ENCODE measurements at regions not wholly inside any gene's neighbourhood (a gene's known extent, or its start where the extent isn't known, plus 50 kb on each side); places are given as distances from the start of the nearest gene placed in this dataset.

DNA sequence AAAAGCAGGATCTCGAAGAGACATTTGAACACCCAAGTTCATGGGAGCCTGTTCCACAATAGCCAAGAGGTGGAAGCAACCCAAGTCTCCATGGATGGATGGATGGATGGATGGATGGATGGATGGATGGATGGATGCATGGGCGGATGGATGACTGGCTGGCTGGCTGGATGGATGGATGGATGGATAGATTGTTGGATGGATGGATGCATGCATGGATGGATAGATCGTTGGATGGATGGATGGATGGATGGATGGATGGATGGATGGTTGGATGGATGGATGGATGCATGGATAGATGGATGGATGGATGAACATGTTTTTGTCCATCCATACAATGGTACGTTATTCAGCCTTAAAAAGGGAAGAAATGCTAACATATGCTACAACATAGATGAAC lies 603.4 kb downstream of the BRD1 start:
- H3K4me3 ChIP-seq (ENCODE audit: low read depth in 2 of 2, low read length in 2 of 2), result no peak overlapping the region
- peaks cover 3% of the 10 kb centered on the region for H3K27me3 ChIP-seq (ENCODE audit: control insufficient read depth, insufficient read depth, low read length)
- no TSS peak for BruUV-seq (replicated peaks)
- in situ Hi-C loops (cut with HindIII; ENCODE audit: low pct_unique_long_range_greater_than_20kb, low sequenced_read_pairs), result no loop called here
- ATAC-seq, result no peak
- DNase-seq (ENCODE audit: low read depth, low spot score), result no peak
- no peaks in the 10 kb centered on the region for H3K9me3 ChIP-seq (ENCODE audit: control insufficient read depth, insufficient read depth, low read depth, low read length)
- no peak overlapping the region for H3K27ac ChIP-seq (ENCODE audit: low read length)
- H3K4me1 ChIP-seq (ENCODE audit: control insufficient read depth, insufficient read depth, low read length), result no peaks in the 10 kb centered on the region
- TF ChIP-seq CTCF (IDR thresholded peaks at IDR 0.05) (no peak), SIN3A (IDR thresholded peaks at IDR 0.05; ENCODE audit: borderline replicate concordance, insufficient read depth, low read depth, low read length) (no peak), TCF7L2 (IDR thresholded peaks at IDR 0.05; ENCODE audit: low read depth, low read length) (no peak), POLR2AphosphoS5 (IDR thresholded peaks at IDR 0.05; ENCODE audit: low read depth, low read length) (no peak)
- TF ChIP-seq, protein P1, sequence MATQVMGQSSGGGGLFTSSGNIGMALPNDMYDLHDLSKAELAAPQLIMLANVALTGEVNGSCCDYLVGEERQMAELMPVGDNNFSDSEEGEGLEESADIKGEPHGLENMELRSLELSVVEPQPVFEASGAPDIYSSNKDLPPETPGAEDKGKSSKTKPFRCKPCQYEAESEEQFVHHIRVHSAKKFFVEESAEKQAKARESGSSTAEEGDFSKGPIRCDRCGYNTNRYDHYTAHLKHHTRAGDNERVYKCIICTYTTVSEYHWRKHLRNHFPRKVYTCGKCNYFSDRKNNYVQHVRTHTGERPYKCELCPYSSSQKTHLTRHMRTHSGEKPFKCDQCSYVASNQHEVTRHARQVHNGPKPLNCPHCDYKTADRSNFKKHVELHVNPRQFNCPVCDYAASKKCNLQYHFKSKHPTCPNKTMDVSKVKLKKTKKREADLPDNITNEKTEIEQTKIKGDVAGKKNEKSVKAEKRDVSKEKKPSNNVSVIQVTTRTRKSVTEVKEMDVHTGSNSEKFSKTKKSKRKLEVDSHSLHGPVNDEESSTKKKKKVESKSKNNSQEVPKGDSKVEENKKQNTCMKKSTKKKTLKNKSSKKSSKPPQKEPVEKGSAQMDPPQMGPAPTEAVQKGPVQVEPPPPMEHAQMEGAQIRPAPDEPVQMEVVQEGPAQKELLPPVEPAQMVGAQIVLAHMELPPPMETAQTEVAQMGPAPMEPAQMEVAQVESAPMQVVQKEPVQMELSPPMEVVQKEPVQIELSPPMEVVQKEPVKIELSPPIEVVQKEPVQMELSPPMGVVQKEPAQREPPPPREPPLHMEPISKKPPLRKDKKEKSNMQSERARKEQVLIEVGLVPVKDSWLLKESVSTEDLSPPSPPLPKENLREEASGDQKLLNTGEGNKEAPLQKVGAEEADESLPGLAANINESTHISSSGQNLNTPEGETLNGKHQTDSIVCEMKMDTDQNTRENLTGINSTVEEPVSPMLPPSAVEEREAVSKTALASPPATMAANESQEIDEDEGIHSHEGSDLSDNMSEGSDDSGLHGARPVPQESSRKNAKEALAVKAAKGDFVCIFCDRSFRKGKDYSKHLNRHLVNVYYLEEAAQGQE (IDR thresholded peaks at IDR 0.05; ENCODE audit: insufficient read depth in 1 of 2, low read depth in 2 of 2, low read length in 1 of 2), result no peak
- ChIA-PET POLR2A (no interaction called here), CTCF (no interaction called here)
- H3K36me3 ChIP-seq (ENCODE audit: control insufficient read depth, insufficient read depth, low read length), result no peaks in the 10 kb centered on the region
- intact Hi-C loops (cut with micrococcal nuclease; ENCODE audit: unreplicated experiment), result no loop called here

DNA sequence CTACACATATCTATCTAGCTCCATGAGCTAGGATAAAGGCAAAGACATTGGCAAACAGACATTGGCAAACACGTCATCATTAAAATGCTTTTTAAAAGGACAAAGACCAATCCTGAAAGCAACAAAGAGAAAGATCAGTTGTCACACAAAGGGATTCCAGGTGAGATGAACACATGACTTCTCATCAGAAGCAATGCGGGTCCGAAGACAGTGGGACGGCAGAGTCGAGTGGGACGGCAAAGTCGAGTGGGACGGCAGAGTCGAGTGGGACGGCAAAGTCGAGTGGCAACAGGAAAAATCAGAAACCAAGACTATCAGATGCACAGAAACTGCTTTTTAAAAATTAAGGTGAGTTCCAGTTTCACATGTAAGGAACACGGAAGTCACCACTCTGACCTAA lies 609.5 kb downstream of the BRD1 start:
- Histone ChIP-seq H3K4me3 (ENCODE audit: low read depth in 2 of 2, low read length in 2 of 2) (no peak overlapping the region), H3K4me1 (ENCODE audit: control insufficient read depth, insufficient read depth, low read length) (no peaks in the 10 kb centered on the region), H3K9me3 (ENCODE audit: control insufficient read depth, insufficient read depth, low read depth, low read length) (peaks cover 3% of the 10 kb centered on the region; the same call in 1 of the 2 replicates), H3K27ac (ENCODE audit: low read length) (no peak overlapping the region), H3K36me3 (ENCODE audit: control insufficient read depth, insufficient read depth, low read length) (no peaks in the 10 kb centered on the region), H3K27me3 (ENCODE audit: control insufficient read depth, insufficient read depth, low read length) (no peaks in the 10 kb centered on the region; the same call in 1 of the 2 replicates)
- no peak for DNase-seq (ENCODE audit: low read depth, low spot score)
- intact Hi-C loops (cut with micrococcal nuclease; ENCODE audit: unreplicated experiment) (no loop called here), in situ Hi-C loops (cut with HindIII; ENCODE audit: low pct_unique_long_range_greater_than_20kb, low sequenced_read_pairs) (no loop called here)
- no peak for ATAC-seq
- ChIA-PET CTCF (no interaction called here), POLR2A (interaction anchor here (0.5 kb wide), 1 partner anchor 182 kb away, joined by 3 read pairs; no protein-coding TSS in a partner anchor)
- BruUV-seq (replicated peaks), result no TSS peak
- TF ChIP-seq TCF7L2 (IDR thresholded peaks at IDR 0.05; ENCODE audit: low read depth, low read length), result no peak

DNA sequence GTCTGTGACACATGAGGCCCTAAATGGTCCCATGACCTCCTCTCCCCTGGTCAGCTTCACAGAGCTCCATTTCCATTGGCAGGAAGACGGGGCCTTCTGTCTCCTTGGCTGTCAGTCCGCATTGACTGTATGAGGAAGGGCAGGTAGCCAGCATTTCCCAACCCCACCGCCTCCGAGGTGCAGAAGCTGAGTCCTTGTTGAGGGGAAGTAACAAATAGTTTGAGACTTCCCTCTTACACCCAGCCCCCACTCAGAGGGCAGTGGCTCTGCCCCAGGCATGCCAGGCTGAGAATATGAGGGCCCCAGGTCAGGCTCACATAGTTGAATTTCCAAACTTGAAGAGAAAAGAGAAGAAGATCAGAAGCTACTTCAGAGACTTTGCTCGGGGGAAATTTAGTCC lies 611.1 kb downstream of the BRD1 start:
- in situ Hi-C loops (cut with HindIII; ENCODE audit: low pct_unique_long_range_greater_than_20kb, low sequenced_read_pairs) (no loop called here), intact Hi-C loops (cut with micrococcal nuclease; ENCODE audit: unreplicated experiment) (no loop called here)
- Histone ChIP-seq H3K27me3 (ENCODE audit: control insufficient read depth, insufficient read depth, low read length) (no peaks in the 10 kb centered on the region; the same call in 1 of the 2 replicates), H3K4me3 (ENCODE audit: low read depth in 2 of 2, low read length in 2 of 2) (no peak overlapping the region), H3K27ac (ENCODE audit: low read length) (no peak overlapping the region), H3K9me3 (ENCODE audit: control insufficient read depth, insufficient read depth, low read depth, low read length) (peaks cover 3% of the 10 kb centered on the region; the same call in 1 of the 2 replicates), H3K4me1 (ENCODE audit: control insufficient read depth, insufficient read depth, low read length) (no peaks in the 10 kb centered on the region), H3K36me3 (ENCODE audit: control insufficient read depth, insufficient read depth, low read length) (no peaks in the 10 kb centered on the region)
- no TSS peak for BruUV-seq (replicated peaks)
- CTCF ChIA-PET, result no interaction called here
- TF ChIP-seq SIN3A (IDR thresholded peaks at IDR 0.05; ENCODE audit: borderline replicate concordance, insufficient read depth, low read depth, low read length) (no peak), POLR2AphosphoS5 (IDR thresholded peaks at IDR 0.05; ENCODE audit: low read depth, low read length) (no peak), TCF7L2 (IDR thresholded peaks at IDR 0.05; ENCODE audit: low read depth, low read length) (no peak), CTCF (IDR thresholded peaks at IDR 0.05) (no peak)
- TF ChIP-seq, protein P1 (IDR thresholded peaks at IDR 0.05; ENCODE audit: insufficient read depth in 1 of 2, low read depth in 2 of 2, low read length in 1 of 2), result no peak
- DNase-seq (ENCODE audit: low read depth, low spot score) (no peak), ATAC-seq (no peak)
- POLR2A ChIA-PET, result no interaction called here

Measured in Panc1 (cell line).